Right lobe of liver (tissue), 4 donors: ENCODE measurements at regions not wholly inside any gene's neighbourhood (a gene's known extent, or its start where the extent isn't known, plus 50 kb on each side); places are given as distances from the start of the nearest gene placed in this dataset.

Experiments
- CTCF ChIP-seq, 4 donors: fragments of 200-600 bp in 3 of 4; fragments of 450-650 bp in 1 of 4; IDR thresholded peaks; one replicate each; pipeline versions ENCODE4 v1.5.1 to v1.8.0; 2016 to 2022; ENCODE audit warnings: antibody characterized with exemption in 4 of 4, mild to moderate bottlenecking in 2 of 4
- POLR2A ChIP-seq: fragments of 450-650 bp; IDR thresholded peaks from one replicate; pipeline ENCODE4 v1.6.1; 2017; ENCODE audit warnings: antibody characterized with exemption, mild to moderate bottlenecking
- donor health status: DM: no; HTN: no; CAD: no.
- donor health status: DM: no; HTN: no; CAD: no.
- donor health status: DM: no; HTN: yes; CAD: no.

GRCh38 chr1:88068407-88068960 lies 615.6 kb upstream of the PKN2 start:
- TF ChIP-seq POLR2A: no peak
- TF ChIP-seq CTCF (IDR thresholded peaks at IDR 0.05): no peak
